ENCODE measurements at regions not wholly inside any gene's neighbourhood (a gene's known extent, or its start where the extent isn't known, plus 50 kb on each side); places are given as distances from the start of the nearest gene placed in this dataset.

- WGBS, 4 donors: 52 to 63% (median 59%) methylated on average over 2 of the region's 2 CpGs
- H3K27ac ChIP-seq: no peak overlapping the region
Measured at GRCh38 chr9:8156346-8156745, 356.8 kb upstream of the DMAC1 start.

GRCh38 chr9:8155706-8156105, 356.1 kb upstream of the DMAC1 start:
- Histone ChIP-seq H3K4me1 (replicated peaks in 1 of 2) (no peaks in the 10 kb centered on the region), H3K9me3 (replicated peaks in 1 of 3) (no peaks in the 10 kb centered on the region), H3K27me3 (no peaks in the 10 kb centered on the region), H3K4me3 (no peak overlapping the region), H3K36me3 (replicated peaks in 1 of 2) (no peaks in the 10 kb centered on the region), H3K27ac (no peak overlapping the region)
- TF ChIP-seq POLR2A (IDR thresholded peaks at IDR 0.05) (no peak), CTCF (IDR thresholded peaks at IDR 0.05) (no peak)
- WGBS, 4 donors: 79 to 86% (median 82%) methylated on average over 5 of the region's 5 CpGs
- no peak for DNase-seq
- intact Hi-C loops (cut with DNase I): no loop called here

More at GRCh38 chr9:8156346-8156745, 356.8 kb upstream of the DMAC1 start:
- no peaks in the 10 kb centered on the region for H3K36me3 ChIP-seq (replicated peaks in 1 of 2)
- no peaks in the 10 kb centered on the region for H3K9me3 ChIP-seq (replicated peaks in 1 of 3)
- no peak for DNase-seq
- no peaks in the 10 kb centered on the region for H3K27me3 ChIP-seq
- H3K4me1 ChIP-seq (replicated peaks in 1 of 2): no peaks in the 10 kb centered on the region
- TF ChIP-seq POLR2A (IDR thresholded peaks at IDR 0.05) (no peak), CTCF (IDR thresholded peaks at IDR 0.05) (no peak)
- no peak overlapping the region for H3K4me3 ChIP-seq
- intact Hi-C loops (cut with DNase I): no loop called here

- no peaks in the 10 kb centered on the region for H3K27me3 ChIP-seq
- no peak overlapping the region for H3K4me3 ChIP-seq
- no peak overlapping the region for H3K27ac ChIP-seq
- no peak for DNase-seq
- no peak for TF ChIP-seq POLR2A (IDR thresholded peaks at IDR 0.05)
- TF ChIP-seq CTCF (IDR thresholded peaks at IDR 0.05): no peak
- 76 to 83% (median 81%) methylated on average over 3 of the region's 3 CpGs for WGBS, 4 donors
- H3K9me3 ChIP-seq (replicated peaks in 1 of 3): no peaks in the 10 kb centered on the region
- no peaks in the 10 kb centered on the region for H3K4me1 ChIP-seq (replicated peaks in 1 of 2)
- intact Hi-C loops (cut with DNase I): no loop called here
- no peaks in the 10 kb centered on the region for H3K36me3 ChIP-seq (replicated peaks in 1 of 2)
Measured at GRCh38 chr9:8143677-8144076, 344.1 kb upstream of the DMAC1 start.

GRCh38 chr9:8140557-8140956, 341.0 kb upstream of the DMAC1 start:
- intact Hi-C loops (cut with DNase I): no loop called here
- H3K4me1 ChIP-seq (replicated peaks in 1 of 2): no peaks in the 10 kb centered on the region
- H3K27ac ChIP-seq: no peak overlapping the region
- H3K4me3 ChIP-seq: no peak overlapping the region
- H3K27me3 ChIP-seq: no peaks in the 10 kb centered on the region
- H3K9me3 ChIP-seq (replicated peaks in 1 of 3): no peaks in the 10 kb centered on the region
- TF ChIP-seq POLR2A (IDR thresholded peaks at IDR 0.05) (no peak), CTCF (IDR thresholded peaks at IDR 0.05) (no peak)
- no peak for DNase-seq
- no peaks in the 10 kb centered on the region for H3K36me3 ChIP-seq (replicated peaks in 1 of 2)
- WGBS, 4 donors: 22 to 52% (median 34%) methylated on average over 2 of the region's 2 CpGs

Measured in adrenal gland (tissue), 9 donors.